GM12892 (cell line): ENCODE measurements at regions not wholly inside any gene's neighbourhood (a gene's known extent, or its start where the extent isn't known, plus 50 kb on each side); places are given as distances from the start of the nearest gene placed in this dataset.

ENCODE experiments used
- DNase-seq: peaks from one replicate; pipeline ENCODE4 v3.0.0; 2011; ENCODE audit not compliant: insufficient read length
- FAIRE-seq: peaks from 2 replicates; lab custom pipeline; 2011; peaks lifted over from hg19 to GRCh38; lab: Jason Lieb, UNC
- POLR2A ChIP-seq: IDR thresholded peaks from 2 replicates; pipeline ENCODE4 v1.6.1; 2011; ENCODE audit warnings: low read depth, low read length, control low read depth
- POLR2AphosphoS5 ChIP-seq: IDR thresholded peaks from 2 replicates; pipeline ENCODE4 v1.6.1; 2011; ENCODE audit warnings: low read depth, low read length, control low read depth
- TAF1 ChIP-seq: IDR thresholded peaks from 2 replicates; pipeline ENCODE4 v1.6.1; 2011; ENCODE audit warnings: low read depth, mild to moderate bottlenecking, control low read depth, low read length, borderline replicate concordance

DNA sequence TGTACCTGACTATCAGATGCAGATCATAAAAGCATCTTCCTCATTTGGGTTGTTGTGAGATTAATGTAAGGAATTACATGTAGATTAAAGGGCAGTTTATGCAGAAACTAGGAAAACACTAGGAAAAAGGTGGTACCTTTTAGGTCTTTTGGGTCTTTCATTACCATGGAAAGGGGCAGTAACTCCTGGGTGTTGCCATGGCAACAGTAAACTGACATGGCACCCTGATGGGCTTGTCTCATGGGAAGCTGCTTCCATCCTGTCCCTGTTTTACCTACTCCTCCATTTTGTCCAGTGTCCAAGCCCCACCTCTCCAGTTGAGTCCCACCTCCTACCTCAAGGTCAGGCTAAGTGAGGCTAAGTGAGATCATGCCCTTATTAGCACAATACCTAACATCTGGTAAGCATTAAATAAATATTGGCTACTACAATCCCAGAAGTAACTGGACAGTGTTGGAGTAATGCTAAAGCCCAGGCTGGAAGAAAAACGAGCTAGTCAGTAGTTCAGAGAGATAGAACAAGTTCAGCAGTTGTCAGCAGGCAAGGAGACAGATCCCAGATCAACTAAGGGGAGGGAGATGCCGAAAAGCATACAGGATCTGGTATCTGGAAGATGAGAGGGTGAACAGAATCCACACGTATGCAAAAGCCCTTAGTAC is 240.0 kb upstream of the AUTS2 start:
- TF ChIP-seq POLR2AphosphoS5 = no peak
- no peak for TF ChIP-seq POLR2A
- no peak for TF ChIP-seq TAF1
- FAIRE-seq = no peak
- DNase-seq = no peak

- DNase-seq = no peak
- no peak for FAIRE-seq
- TF ChIP-seq POLR2AphosphoS5 = no peak
- no peak for TF ChIP-seq TAF1
- no peak for TF ChIP-seq POLR2A
Measured at GRCh38 chr7:69359003-69359700, 239.1 kb upstream of the AUTS2 start.

- TF ChIP-seq TAF1 (no peak), POLR2AphosphoS5 (no peak), POLR2A (no peak)
- DNase-seq (no peak), FAIRE-seq (no peak)
Measured at GRCh38 chr7:69360913-69361312, 237.4 kb upstream of the AUTS2 start.

- no peak for DNase-seq
- TF ChIP-seq POLR2A (no peak), TAF1 (no peak), POLR2AphosphoS5 (no peak)
- FAIRE-seq = no peak
Measured at GRCh38 chr7:69363136-69363535, 235.1 kb upstream of the AUTS2 start.

- DNase-seq (no peak), FAIRE-seq (no peak)
- TF ChIP-seq POLR2A (no peak), POLR2AphosphoS5 (no peak), TAF1 (no peak)
Measured at GRCh38 chr7:69364813-69365643, 233.2 kb upstream of the AUTS2 start.

DNA sequence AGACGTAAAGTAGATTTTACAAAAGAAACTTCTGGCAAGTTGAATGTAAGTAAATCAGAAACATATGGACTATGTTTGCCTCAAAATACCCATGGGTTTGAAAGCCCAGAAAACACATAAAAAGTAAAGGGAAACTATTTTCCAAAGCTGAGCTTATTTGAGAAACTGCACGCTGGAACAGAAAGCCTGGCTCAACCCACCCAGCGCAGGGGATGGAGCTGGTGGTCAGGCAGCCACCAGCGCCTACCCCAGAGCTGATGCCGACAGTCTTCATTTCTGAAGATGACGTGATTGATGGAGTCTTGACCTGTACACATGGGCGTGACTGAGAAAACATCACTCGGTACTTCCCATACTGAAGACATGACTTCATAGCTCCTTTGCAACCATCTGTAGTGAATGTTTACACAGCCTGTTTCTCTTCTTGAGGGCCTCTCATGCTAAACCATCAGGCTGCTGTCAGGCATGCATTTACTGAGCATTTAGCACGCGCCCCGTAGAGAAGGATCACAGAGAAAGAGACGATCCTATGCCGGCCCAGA is 232.6 kb upstream of the AUTS2 start:
- DNase-seq = no peak
- TF ChIP-seq TAF1 = no peak
- no peak for TF ChIP-seq POLR2AphosphoS5
- no peak for TF ChIP-seq POLR2A
- no peak for FAIRE-seq

DNA sequence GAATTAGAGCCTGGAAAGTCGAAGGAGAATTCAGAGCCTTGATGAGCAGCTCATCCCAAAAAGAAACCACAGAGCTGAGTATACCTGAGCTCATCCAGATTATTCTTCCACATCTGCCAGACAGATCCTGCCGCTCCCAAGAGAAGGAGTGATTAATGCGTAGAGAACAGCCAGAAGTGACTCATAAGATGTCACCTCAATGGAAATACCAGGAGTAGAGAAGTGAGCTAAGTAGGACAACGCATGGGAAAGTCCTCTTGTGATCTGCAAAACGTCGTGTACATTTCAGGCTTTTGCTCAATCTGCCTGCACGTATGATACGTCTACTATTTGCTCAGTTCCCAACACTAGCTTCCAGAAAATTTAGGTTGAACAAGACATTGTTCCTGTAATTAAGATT is 230.5 kb upstream of the AUTS2 start:
- no peak for FAIRE-seq
- TF ChIP-seq TAF1 (no peak), POLR2A (no peak), POLR2AphosphoS5 (no peak)
- no peak for DNase-seq

DNA sequence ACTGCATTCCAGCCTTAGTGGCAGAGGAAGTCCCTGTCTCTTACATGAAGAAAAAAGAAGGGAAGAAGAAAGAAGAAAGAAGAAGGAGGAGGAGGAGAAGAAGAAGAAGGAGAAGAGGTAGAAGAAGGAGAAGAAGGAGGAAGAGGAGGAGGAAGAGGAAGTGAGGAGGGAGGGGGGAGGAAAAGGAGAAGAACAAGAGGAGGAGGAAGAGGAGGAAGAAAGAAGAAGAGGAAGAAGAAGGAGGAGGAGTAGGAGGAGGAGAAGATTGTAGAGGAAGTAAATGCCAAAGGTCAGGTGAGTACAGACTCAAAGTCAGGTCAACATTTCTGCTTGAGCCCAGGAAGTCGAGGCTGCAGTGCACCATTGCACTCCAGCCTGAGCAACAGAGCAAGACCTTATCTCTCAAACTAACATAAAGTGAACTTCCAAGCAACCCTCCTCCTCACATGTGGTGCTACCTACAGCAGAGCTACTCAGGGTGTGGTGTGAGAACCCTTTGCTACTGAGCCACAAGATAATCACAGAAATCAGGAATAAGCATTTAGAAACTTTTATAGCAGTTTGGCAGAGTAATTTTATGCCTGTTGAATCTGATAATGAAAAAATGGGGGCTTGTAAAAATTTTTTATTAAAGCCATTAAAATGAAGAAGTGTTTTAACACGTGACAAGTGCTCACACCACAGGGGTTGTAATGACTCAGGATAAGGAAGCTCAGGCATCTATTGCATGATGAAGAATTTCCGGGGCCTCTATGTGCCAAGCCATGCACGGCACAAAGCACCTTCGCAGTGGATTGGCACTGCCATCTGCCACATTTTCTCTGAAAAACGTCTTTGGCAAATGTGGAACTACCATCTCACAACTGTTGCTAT is 224.9 kb upstream of the AUTS2 start:
- FAIRE-seq (no peak), DNase-seq (no peak)
- no peak for TF ChIP-seq TAF1
- TF ChIP-seq POLR2AphosphoS5 = no peak
- TF ChIP-seq POLR2A = no peak

- DNase-seq (no peak), FAIRE-seq (no peak)
- no peak for TF ChIP-seq POLR2A
- TF ChIP-seq POLR2AphosphoS5 = no peak
- TF ChIP-seq TAF1 = no peak
Measured at GRCh38 chr7:69374044-69374425, 224.2 kb upstream of the AUTS2 start.

- FAIRE-seq (no peak), DNase-seq (no peak)
- TF ChIP-seq POLR2A = no peak
- TF ChIP-seq TAF1 = no peak
- TF ChIP-seq POLR2AphosphoS5 = no peak
Measured at GRCh38 chr7:69377191-69377590, 221.1 kb upstream of the AUTS2 start.
